T-helper 17 cell (primary cell): ENCODE measurements at regions not wholly inside any gene's neighbourhood (a gene's known extent, or its start where the extent isn't known, plus 50 kb on each side); places are given as distances from the start of the nearest gene placed in this dataset.

Experiments used
- ATAC-seq: fragments of 150-1000 bp; cut with Tn5 transposase; 2 replicates; pipeline ENCODE4 v1.10.0; 2021; ENCODE audit warnings: mild to moderate bottlenecking, moderate library complexity
- DNase-seq, 3 donors: peaks; one replicate each; pipeline versions ENCODE4 v3.0.0 to v3.0.0-alpha.2; 2020 to 2021
- H3K9me3 ChIP-seq: one replicate; pipeline ENCODE4 v1.7.0; 2013; ENCODE audit warnings: low read length, mild to moderate bottlenecking; ENCODE audit not compliant: control insufficient read depth, poor library complexity, severe bottlenecking
- H3K27ac Mint-ChIP-seq: one replicate; pipeline ENCODE4 v1.8.0; 2022; ENCODE audit warnings: mild to moderate bottlenecking, moderate library complexity, mixed read lengths
- H3K27me3 Mint-ChIP-seq: one replicate; pipeline ENCODE4 v1.8.0; 2022; ENCODE audit warnings: mixed read lengths
- H3K36me3 Mint-ChIP-seq: one replicate; pipeline ENCODE4 v1.8.0; 2022; ENCODE audit warnings: low read depth, mixed read lengths
- H3K4me1 Mint-ChIP-seq: one replicate; pipeline ENCODE4 v1.8.0; 2022; ENCODE audit warnings: mild to moderate bottlenecking, mixed read lengths
- H3K4me3 Mint-ChIP-seq: one replicate; pipeline ENCODE4 v1.8.0; 2022; ENCODE audit warnings: mild to moderate bottlenecking, moderate library complexity, mixed read lengths

- no peaks in the 10 kb centered on the region for H3K27me3 Mint-ChIP-seq
- H3K27ac Mint-ChIP-seq: no peak overlapping the region
- DNase-seq (no peak), ATAC-seq (no peak)
- H3K4me1 Mint-ChIP-seq: no peaks in the 10 kb centered on the region
- H3K4me3 Mint-ChIP-seq: no peak overlapping the region
- peaks cover 5% of the 10 kb centered on the region for H3K9me3 ChIP-seq
- no peaks in the 10 kb centered on the region for H3K36me3 Mint-ChIP-seq
These were observed 317.6 kb upstream of the CNKSR2 start for GRCh38 chrX:21056622-21057021.

- H3K27ac Mint-ChIP-seq: no peak overlapping the region
- H3K4me3 Mint-ChIP-seq: no peak overlapping the region
- DNase-seq: no peak
- ATAC-seq: no peak
- no peaks in the 10 kb centered on the region for H3K4me1 Mint-ChIP-seq
- peaks cover 8% of the 10 kb centered on the region for H3K27me3 Mint-ChIP-seq
- no peaks in the 10 kb centered on the region for H3K36me3 Mint-ChIP-seq
- H3K9me3 ChIP-seq: no peaks in the 10 kb centered on the region
These were observed 327.2 kb upstream of the CNKSR2 start for GRCh38 chrX:21047034-21047455.

DNA sequence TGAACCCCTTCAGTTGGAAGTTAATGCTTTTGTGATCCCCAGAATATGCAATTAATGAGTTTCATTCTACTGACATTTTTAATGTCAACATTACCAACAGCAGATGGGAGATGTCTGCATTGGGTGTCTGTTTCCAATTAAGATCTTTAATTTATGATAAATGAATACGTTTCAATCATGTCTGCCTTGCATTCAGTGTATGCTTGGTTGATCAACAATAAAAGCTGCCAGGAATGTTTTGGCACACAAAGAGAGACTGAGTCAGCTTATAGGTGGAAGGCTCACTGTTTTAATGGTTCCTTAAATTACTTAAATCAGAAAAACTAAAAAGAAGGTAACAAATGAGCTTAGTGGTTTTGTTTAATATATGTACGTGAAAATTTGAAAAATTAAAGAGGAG, 359.9 kb upstream of the CNKSR2 start:
- H3K4me3 Mint-ChIP-seq: no peak overlapping the region
- H3K4me1 Mint-ChIP-seq: no peaks in the 10 kb centered on the region
- no peaks in the 10 kb centered on the region for H3K9me3 ChIP-seq
- no peaks in the 10 kb centered on the region for H3K27me3 Mint-ChIP-seq
- H3K36me3 Mint-ChIP-seq: no peaks in the 10 kb centered on the region
- H3K27ac Mint-ChIP-seq: no peak overlapping the region
- ATAC-seq (no peak), DNase-seq (no peak)

DNA sequence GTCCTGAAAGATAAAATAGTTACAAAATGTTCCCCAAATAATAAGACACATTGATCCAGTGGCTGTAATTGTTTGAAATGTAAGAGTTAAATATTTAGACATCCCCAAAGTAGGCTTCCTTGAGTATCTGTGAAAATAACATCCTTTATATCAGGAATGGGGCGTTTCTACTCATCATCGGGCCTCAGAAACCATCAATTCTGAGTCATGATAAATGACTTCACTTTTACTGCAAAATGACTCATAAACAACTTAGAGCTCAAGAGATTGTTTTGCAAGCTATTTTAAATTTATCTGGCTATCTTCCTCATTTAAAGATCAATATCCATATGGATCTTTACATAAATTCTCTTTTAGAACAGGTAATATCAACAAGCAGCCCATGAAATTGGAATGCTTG, 369.4 kb upstream of the CNKSR2 start:
- ATAC-seq: no peak
- no peaks in the 10 kb centered on the region for H3K9me3 ChIP-seq

DNA sequence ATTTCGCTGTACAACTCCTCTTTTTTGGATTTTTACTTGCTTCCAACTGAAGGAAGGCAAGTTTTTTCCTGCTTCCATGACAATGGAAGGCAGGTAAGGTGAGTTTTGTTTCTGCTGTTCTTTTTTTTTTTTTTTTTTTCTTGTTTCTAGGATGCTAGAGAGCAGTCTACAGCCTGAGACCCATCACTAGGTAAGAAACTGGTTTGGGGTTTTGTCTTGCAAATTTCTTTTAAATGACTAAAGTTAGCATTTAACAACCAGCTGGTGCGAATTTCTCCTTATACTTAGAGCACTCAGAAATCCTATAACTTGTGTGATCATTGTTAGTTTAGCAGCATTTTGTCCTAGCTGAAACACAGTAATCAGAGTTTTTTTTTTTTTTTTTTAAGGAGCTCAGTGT, 378.4 kb upstream of the CNKSR2 start:
- H3K9me3 ChIP-seq: no peaks in the 10 kb centered on the region
- DNase-seq: no peak
- Mint-ChIP-seq H3K36me3 (no peaks in the 10 kb centered on the region), H3K4me3 (no peak overlapping the region), H3K4me1 (no peaks in the 10 kb centered on the region), H3K27ac (no peak overlapping the region), H3K27me3 (no peaks in the 10 kb centered on the region)
- ATAC-seq: no peak

More for the DNA sequence above, 369.4 kb upstream of the CNKSR2 start:
- Mint-ChIP-seq H3K27ac (no peak overlapping the region), H3K36me3 (no peaks in the 10 kb centered on the region), H3K4me1 (no peaks in the 10 kb centered on the region), H3K4me3 (no peak overlapping the region), H3K27me3 (no peaks in the 10 kb centered on the region)
- no peak for DNase-seq

DNA sequence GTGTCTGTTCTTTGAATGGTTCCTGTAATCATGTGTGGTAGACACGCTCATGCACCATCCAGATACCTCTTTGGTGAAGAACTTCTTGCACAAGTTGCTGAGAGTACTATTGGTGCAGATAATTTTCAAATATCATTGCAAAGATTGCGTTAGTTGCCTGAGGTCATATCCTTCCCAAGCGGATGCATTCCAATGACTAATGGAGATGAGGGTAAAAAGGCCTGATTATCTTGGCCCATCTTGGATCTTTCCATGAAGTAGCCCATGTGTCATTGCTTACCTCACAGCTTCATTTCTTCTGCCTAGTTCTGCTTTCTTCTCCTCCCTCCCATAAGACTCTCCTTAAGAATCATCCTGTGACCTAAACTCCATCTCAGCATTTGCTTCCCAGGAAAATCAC, 384.9 kb upstream of the CNKSR2 start:
- Mint-ChIP-seq H3K4me3 (no peak overlapping the region), H3K27me3 (no peaks in the 10 kb centered on the region), H3K4me1 (peaks cover under 1% of the 10 kb centered on the region), H3K36me3 (no peaks in the 10 kb centered on the region), H3K27ac (no peak overlapping the region)
- DNase-seq: no peak
- ATAC-seq: no peak
- no peaks in the 10 kb centered on the region for H3K9me3 ChIP-seq

DNA sequence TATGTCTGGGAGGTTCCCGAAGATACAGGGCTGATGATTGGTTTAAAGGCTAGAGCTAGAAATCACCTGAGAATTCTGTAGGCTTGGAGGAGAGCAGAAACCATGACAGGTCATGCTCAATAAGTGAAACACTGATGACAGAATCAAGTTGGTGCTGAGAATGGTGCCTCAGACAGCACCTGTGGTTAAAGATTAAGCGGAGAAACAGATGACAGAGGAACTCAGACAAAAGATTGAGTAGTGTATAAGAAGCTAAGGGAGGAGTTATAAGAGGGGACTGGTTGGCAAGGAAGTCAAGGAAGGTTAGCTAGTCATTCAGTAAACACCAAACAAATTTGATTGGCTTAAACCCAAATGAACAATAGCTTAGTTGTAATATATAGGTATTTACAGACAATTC, 385.4 kb upstream of the CNKSR2 start:
- DNase-seq (no peak), ATAC-seq (no peak)
- Mint-ChIP-seq H3K4me3 (no peak overlapping the region), H3K4me1 (peaks cover 2% of the 10 kb centered on the region), H3K36me3 (no peaks in the 10 kb centered on the region), H3K27me3 (no peaks in the 10 kb centered on the region), H3K27ac (no peak overlapping the region)
- H3K9me3 ChIP-seq: no peaks in the 10 kb centered on the region

DNA sequence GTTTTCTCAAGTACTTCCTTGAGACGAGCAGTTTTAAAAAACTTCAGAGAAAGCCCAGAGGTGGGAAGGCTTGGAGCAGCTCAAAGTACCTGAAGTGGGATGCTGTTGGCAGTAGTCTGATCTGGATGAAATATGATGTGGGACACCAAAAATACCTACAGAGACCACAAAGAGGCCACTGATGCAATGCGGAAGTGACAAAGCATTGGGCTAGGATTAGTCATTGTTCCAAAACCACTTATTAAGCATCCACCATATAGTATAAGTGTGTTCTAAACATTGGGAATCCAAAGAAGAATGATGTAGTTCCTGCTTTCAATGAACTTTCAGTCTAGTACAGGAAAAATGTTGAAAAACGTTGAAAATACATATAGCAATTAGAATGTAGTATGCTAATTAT, 386.1 kb upstream of the CNKSR2 start:
- H3K4me3 Mint-ChIP-seq: no peak overlapping the region
- DNase-seq: no peak
- peaks cover 2% of the 10 kb centered on the region for H3K4me1 Mint-ChIP-seq
- no peaks in the 10 kb centered on the region for H3K27me3 Mint-ChIP-seq
- no peaks in the 10 kb centered on the region for H3K9me3 ChIP-seq
- H3K36me3 Mint-ChIP-seq: no peaks in the 10 kb centered on the region
- H3K27ac Mint-ChIP-seq: no peak overlapping the region
- no peak for ATAC-seq

DNA sequence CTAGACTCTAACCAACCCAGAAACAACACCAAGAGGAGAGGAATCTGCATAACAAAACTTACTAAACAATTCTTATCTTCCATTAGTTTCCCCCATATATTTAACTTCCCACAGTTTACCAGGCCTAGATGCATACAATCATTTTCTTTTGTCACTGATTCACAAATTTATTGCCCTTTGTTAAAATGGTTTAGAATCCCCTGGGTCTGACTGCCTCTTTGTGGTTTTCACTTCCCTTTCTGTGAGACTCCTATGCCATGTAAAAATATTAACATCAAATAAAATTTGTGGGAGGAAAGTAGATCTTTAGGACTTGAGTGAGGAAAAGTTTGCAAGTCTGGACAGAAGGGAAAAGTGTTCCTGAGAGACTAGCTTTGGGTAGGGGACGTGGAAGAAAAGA, 393.8 kb upstream of the CNKSR2 start:
- Mint-ChIP-seq H3K27ac (no peak overlapping the region), H3K27me3 (no peaks in the 10 kb centered on the region), H3K36me3 (peaks cover 2% of the 10 kb centered on the region), H3K4me3 (no peak overlapping the region), H3K4me1 (peaks cover 2% of the 10 kb centered on the region)
- DNase-seq (no peak), ATAC-seq (no peak)
- no peaks in the 10 kb centered on the region for H3K9me3 ChIP-seq

DNA sequence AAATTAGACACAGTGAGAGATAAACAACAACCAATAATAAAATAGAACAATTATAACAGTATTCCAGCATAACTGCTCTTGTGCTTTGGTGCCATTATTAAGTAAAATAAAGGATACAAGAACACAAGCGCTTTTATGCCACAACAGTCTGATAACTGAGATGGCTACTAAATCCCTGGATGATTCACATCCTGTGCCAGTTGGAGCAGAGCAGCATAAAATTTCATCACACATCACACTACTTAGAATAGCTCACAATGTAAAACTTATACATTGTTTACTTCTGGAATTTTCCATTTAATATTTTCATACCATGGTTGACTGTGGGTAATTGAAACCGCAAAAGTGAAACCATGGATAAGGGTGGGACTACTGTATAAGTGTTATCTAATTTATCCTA, 399.9 kb upstream of the CNKSR2 start:
- H3K9me3 ChIP-seq: no peaks in the 10 kb centered on the region
- Mint-ChIP-seq H3K36me3 (peaks cover 2% of the 10 kb centered on the region), H3K27me3 (no peaks in the 10 kb centered on the region), H3K4me3 (no peak overlapping the region), H3K27ac (no peak overlapping the region), H3K4me1 (no peaks in the 10 kb centered on the region)
- DNase-seq (no peak), ATAC-seq (no peak)

DNA sequence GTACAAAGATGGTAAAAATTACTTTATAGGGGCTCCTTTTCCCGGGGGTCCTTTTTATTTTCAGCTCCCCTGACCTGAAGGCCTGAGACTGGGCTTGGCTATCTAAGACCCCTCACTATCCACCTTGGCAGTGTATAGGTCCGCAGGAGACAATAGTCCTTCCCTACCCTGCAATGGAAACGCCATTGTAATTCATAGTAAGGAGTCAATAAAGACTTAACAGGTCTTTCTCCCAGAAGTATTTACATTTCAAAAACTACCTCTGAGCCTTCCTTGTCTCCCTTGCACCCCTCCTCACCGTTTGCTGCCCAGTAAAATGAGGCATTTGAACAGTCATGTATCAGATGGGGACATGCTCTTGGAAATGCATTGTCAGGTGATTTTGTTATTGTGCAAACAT, 401.2 kb upstream of the CNKSR2 start:
- Mint-ChIP-seq H3K27me3 (no peaks in the 10 kb centered on the region), H3K27ac (no peak overlapping the region), H3K36me3 (no peaks in the 10 kb centered on the region), H3K4me3 (no peak overlapping the region), H3K4me1 (no peaks in the 10 kb centered on the region)
- ATAC-seq (no peak), DNase-seq (no peak)
- no peaks in the 10 kb centered on the region for H3K9me3 ChIP-seq

- H3K36me3 Mint-ChIP-seq: no peaks in the 10 kb centered on the region
- no peaks in the 10 kb centered on the region for H3K27me3 Mint-ChIP-seq
- no peak overlapping the region for H3K27ac Mint-ChIP-seq
- DNase-seq (no peak), ATAC-seq (no peak)
- H3K4me1 Mint-ChIP-seq: no peaks in the 10 kb centered on the region
- no peaks in the 10 kb centered on the region for H3K9me3 ChIP-seq
- H3K4me3 Mint-ChIP-seq: no peak overlapping the region
These were observed 403.0 kb upstream of the CNKSR2 start for GRCh38 chrX:20971250-20971649.

- Mint-ChIP-seq H3K4me3 (no peak overlapping the region), H3K27ac (no peak overlapping the region), H3K36me3 (no peaks in the 10 kb centered on the region), H3K27me3 (no peaks in the 10 kb centered on the region), H3K4me1 (no peaks in the 10 kb centered on the region)
- ATAC-seq: no peak
- H3K9me3 ChIP-seq: no peaks in the 10 kb centered on the region
- no peak for DNase-seq
These were observed 404.7 kb upstream of the CNKSR2 start for GRCh38 chrX:20969565-20969964.

DNA sequence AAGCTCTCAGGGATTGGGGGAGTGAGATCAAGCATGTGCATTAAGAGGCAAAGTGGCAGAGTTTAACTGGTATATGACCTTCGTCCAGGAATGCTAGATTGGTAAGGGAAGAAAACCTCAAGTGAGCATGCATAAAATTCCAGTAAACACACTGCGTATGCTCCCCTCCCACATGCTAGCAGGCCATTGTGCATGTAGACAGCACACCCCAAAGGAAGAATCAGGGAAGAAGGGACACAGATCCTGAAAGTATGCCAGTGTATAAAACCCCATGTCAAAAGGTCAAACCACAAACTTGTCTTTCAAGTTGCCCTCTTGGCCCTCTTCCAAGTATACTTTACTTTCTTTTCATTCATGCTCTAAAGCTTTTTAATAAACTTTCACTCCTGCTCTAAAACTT, 405.2 kb upstream of the CNKSR2 start:
- H3K9me3 ChIP-seq: no peaks in the 10 kb centered on the region
- no peak overlapping the region for H3K4me3 Mint-ChIP-seq

DNA sequence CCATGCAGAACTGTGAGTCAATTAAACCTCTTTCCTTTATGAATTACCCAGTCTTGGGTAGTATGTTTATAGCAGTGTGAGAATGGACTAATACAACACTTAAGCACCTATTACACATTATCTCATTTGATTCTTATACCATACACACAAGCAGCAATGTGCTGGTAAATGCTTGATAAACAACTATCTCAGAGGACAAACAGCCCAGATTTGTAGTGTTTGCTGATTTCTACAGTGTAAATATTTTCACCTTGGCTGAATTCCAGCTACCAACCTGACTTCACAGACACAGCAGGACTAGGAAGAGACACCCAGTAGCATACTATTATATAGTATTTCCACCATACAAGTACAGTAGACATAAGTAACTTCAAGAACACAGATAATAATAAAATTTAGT, 406.5 kb upstream of the CNKSR2 start:
- Mint-ChIP-seq H3K4me3 (no peak overlapping the region), H3K27ac (no peak overlapping the region), H3K27me3 (no peaks in the 10 kb centered on the region), H3K36me3 (no peaks in the 10 kb centered on the region), H3K4me1 (no peaks in the 10 kb centered on the region)
- ATAC-seq (no peak), DNase-seq (no peak)
- H3K9me3 ChIP-seq: no peaks in the 10 kb centered on the region

More for the DNA sequence above, 405.2 kb upstream of the CNKSR2 start:
- no peak overlapping the region for H3K27ac Mint-ChIP-seq
- no peak for DNase-seq
- no peaks in the 10 kb centered on the region for H3K4me1 Mint-ChIP-seq
- H3K27me3 Mint-ChIP-seq: no peaks in the 10 kb centered on the region
- H3K36me3 Mint-ChIP-seq: no peaks in the 10 kb centered on the region
- no peak for ATAC-seq
